ENCODE measurements at regions not wholly inside any gene's neighbourhood (a gene's known extent, or its start where the extent isn't known, plus 50 kb on each side); places are given as distances from the start of the nearest gene placed in this dataset.
"Not testable (repeated sequence)": the region's sequence is repeated elsewhere in the genome, so short reads cannot be mapped to it uniquely, and the experiment has no call there.

DNA sequence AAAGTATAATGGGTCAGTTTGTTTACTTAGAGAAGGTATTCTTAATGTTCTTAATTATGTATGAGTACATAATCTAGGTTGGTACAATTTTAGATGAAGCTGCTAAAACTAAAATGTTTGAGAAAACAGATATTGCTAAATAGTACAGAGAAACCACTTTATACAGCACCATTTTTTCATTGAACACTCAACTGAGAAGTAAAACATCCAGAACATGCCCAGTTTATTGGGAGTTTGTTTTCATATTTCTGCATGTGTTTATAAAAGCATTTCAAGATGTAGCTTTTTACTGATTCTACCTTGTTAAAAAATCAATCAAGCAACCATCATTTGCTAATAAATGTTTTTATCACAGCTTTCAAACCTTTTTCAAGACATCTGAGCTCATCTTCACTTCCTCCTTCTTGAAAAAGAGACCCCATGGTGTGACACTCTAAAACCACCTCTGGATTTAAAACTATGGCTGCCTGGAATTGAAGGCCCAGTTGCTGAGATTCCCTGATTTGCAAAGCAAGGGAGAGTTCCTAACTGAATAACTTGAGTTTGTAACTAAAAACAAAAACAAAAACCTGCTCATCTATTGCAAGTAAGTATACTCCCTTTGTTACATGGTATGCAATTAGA lies 585.9 kb downstream of the ZEB2 start:
- POLR2A ChIA-PET = no interaction called here
- TF ChIP-seq, protein P1, sequence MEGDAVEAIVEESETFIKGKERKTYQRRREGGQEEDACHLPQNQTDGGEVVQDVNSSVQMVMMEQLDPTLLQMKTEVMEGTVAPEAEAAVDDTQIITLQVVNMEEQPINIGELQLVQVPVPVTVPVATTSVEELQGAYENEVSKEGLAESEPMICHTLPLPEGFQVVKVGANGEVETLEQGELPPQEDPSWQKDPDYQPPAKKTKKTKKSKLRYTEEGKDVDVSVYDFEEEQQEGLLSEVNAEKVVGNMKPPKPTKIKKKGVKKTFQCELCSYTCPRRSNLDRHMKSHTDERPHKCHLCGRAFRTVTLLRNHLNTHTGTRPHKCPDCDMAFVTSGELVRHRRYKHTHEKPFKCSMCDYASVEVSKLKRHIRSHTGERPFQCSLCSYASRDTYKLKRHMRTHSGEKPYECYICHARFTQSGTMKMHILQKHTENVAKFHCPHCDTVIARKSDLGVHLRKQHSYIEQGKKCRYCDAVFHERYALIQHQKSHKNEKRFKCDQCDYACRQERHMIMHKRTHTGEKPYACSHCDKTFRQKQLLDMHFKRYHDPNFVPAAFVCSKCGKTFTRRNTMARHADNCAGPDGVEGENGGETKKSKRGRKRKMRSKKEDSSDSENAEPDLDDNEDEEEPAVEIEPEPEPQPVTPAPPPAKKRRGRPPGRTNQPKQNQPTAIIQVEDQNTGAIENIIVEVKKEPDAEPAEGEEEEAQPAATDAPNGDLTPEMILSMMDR (IDR thresholded peaks at IDR 0.05; ENCODE audit: control extremely low read depth, extremely low read depth, low read depth, missing control alignments) = no peak
- DNase-seq (ENCODE audit: extremely low spot score) = no peak
- CTCF ChIA-PET = interaction anchor here (1.3 to 1.4 kb wide), 2 partner anchors 8 to 10 kb away, joined by 3 to 4 read pairs; no protein-coding TSS in a partner anchor

DNA sequence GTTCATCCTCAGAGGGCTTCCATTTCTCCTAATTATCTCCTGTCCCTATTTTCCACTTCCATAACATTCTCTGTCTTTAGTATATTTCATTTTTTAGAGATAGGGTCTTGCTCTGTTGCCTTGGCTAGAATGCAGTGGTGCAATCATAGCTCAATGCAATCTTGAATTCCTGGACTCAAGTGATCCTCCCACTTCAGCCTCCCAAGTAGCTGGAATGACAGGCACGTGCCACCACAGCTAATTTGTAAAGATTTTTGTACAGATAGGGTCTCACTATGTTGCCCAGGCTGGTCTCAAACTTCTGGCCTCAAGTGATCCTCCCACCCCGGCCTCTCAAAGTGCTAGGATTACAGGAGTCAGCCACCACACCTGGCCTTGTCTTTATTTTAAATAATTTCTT lies 589.0 kb downstream of the ZEB2 start:
- ChIA-PET CTCF (interaction anchor here (1.3 kb wide), 1 partner anchor 19 kb away, joined by 3 read pairs; no protein-coding TSS in a partner anchor), POLR2A (no interaction called here)
- DNase-seq (ENCODE audit: extremely low spot score) = no peak
- TF ChIP-seq, protein P1 (IDR thresholded peaks at IDR 0.05; ENCODE audit: control extremely low read depth, extremely low read depth, low read depth, missing control alignments) = no peak

DNA sequence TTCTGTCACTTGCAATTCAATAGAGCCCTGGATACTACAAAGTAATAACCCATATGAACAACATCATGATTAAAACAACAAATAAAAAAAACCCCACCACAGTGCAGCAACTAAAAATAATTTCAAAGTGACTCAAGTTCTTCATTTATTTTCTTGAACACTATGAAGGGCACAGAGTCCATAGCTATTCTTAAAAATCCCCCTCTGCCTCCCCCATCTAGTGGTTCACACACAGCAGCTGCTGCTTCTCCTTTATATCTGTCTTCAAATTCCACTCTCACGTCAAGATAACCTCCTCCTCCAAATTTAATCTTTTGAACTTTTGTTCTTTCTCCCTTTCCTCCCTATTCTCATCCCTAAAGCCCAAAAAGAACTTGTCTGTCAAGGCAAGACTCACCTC lies 591.3 kb downstream of the ZEB2 start:
- POLR2A ChIA-PET = no interaction called here
- DNase-seq (ENCODE audit: extremely low spot score) = no peak
- CTCF ChIA-PET = no interaction called here
- TF ChIP-seq, protein P1 (IDR thresholded peaks at IDR 0.05; ENCODE audit: control extremely low read depth, extremely low read depth, low read depth, missing control alignments) = no peak

DNA sequence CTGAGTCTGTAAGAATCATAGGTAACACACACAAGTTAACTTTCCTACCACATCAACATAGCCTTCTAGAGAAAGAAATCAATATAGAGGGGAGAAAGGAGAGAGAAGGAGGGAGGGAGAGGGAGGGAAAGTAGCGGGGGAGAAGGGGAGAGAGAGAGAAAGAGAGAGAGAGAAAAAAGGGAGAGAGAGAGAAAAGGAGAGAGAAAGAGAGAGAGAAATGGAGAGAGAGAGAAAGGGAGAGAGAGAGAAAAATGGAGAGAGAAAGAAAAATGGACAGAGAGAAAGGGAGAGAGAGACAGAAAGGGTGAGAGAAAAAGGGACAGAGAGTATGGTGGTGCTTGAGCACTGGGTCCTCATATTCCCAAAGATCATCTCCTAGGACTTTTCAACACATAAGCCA lies 591.7 kb downstream of the ZEB2 start:
- CTCF ChIA-PET = no interaction called here
- TF ChIP-seq, protein P1 (IDR thresholded peaks at IDR 0.05; ENCODE audit: control extremely low read depth, extremely low read depth, low read depth, missing control alignments) = no peak
- POLR2A ChIA-PET = no interaction called here
- DNase-seq (ENCODE audit: extremely low spot score) = no peak

DNA sequence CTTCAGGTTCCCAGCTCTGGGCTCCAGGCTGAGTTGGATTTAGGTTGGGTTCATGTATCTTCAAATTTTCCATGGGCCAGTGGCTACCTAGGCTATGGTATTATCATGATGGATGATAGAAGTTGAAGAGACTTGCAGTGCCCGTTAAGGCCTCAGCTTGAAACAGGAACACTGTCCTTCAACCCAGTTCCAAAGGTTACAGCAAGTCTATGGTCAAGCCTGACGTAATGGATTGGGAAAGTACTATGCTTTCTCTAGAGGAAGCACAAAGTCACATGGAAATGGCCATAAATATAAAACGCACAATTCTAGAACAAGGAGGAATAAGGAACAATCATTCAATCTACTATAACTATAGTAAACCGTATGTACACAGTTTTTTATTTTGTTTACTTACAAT lies 593.2 kb downstream of the ZEB2 start:
- TF ChIP-seq, protein P1 (IDR thresholded peaks at IDR 0.05; ENCODE audit: control extremely low read depth, extremely low read depth, low read depth, missing control alignments) = no peak
- no peak for DNase-seq (ENCODE audit: extremely low spot score)
- POLR2A ChIA-PET = no interaction called here
- CTCF ChIA-PET = interaction anchor here (1.2 to 1.6 kb wide), 2 partner anchors 11 to 26 kb away, joined by 3 read pairs; no protein-coding TSS in a partner anchor

DNA sequence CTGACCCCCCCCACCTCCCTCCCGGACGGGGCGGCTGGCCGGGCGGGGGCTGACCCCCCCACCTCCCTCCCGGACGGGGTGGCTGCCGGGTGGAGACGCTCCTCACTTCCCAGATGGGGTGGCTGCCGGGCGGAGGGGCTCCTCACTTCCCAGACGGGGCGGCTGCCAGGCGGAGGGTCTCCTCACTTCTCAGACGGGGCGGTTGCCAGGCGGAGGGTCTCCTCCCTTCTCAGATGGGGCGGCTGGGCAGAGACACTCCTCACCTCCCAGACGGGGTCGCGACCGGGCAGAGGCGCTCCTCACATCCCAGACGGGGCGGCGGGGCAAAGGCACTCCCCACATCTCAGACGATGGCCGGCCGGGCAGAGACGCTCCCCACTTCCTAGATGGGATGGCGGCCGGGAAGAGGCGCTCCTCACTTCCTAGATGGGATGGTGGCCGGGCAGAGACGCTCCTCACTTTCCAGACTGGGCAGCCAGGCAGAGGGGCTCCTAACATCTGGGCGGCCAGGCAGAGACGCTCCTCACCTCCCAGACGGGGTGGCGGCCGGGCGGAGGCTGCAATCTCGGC lies 597.6 kb downstream of the ZEB2 start:
- CTCF ChIA-PET; DNase-seq (ENCODE audit: extremely low spot score); POLR2A ChIA-PET: not testable (repeated sequence)

DNA sequence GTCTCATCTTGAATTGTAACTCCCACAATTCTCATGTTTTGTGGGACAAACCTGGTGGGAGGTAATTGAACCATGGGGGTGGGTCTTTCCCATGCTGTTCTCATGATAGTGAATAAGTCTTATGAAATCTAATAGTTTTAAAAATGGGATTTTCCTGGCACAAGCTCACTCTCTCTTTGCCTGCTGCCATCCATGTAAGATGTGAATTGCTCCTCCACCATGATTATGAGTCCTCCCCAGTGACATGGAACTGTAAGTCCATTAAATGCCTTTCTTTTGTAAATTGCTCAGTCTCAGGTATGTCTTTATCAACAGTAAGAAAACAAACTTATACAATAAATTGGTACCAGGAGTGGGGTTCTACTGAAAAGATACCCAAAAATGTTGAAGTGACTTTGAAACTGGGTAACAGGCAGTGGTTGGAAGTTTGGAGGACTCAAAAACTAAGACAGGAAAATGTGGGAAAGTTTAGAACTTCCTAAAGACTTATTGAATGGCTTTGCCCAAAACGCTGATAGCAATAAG lies 601.4 kb downstream of the ZEB2 start:
- no peak for DNase-seq (ENCODE audit: extremely low spot score)
- ChIA-PET CTCF (no interaction called here), POLR2A (no interaction called here)
- TF ChIP-seq, protein P1 (IDR thresholded peaks at IDR 0.05; ENCODE audit: control extremely low read depth, extremely low read depth, low read depth, missing control alignments) = no peak
